GM19240 (cell line): ENCODE measurements at regions not wholly inside any gene's neighbourhood (a gene's known extent, or its start where the extent isn't known, plus 50 kb on each side); places are given as distances from the start of the nearest gene placed in this dataset.
"Not testable (repeated sequence)": the region's sequence is repeated elsewhere in the genome, so short reads cannot be mapped to it uniquely, and the experiment has no call there.

Experiments
- DNase-seq: peaks from one replicate; pipeline ENCODE4 v3.0.0; 2011; ENCODE audit warnings: low spot score; ENCODE audit not compliant: insufficient read length

- DNase-seq = no peak
These were observed 77.3 kb downstream of the PPCDC start for GRCh38 chr15:75100679-75101078.

GRCh38 chr15:75104804-75105557 lies 81.6 kb downstream of the PPCDC start:
- DNase-seq = peak; percentile 50

- DNase-seq = no peak
These were observed 84.1 kb downstream of the PPCDC start for GRCh38 chr15:75107516-75107907.

GRCh38 chr15:75107908-75108838 lies 84.8 kb downstream of the PPCDC start:
- DNase-seq = no peak

GRCh38 chr15:75109021-75109735 lies 85.8 kb downstream of the PPCDC start:
- no peak for DNase-seq

- DNase-seq = no peak
These were observed 86.3 kb downstream of the PPCDC start for GRCh38 chr15:75109736-75110130.

- DNase-seq = no peak
These were observed 89.0 kb downstream of the PPCDC start for GRCh38 chr15:75112278-75112847.

GRCh38 chr15:75112848-75113492 lies 88.7 kb upstream of the C15orf39 start:
- DNase-seq = peak; percentile 63

GRCh38 chr15:75114327-75114726 lies 87.4 kb upstream of the C15orf39 start:
- no peak for DNase-seq

GRCh38 chr15:75114796-75115195 lies 86.9 kb upstream of the C15orf39 start:
- DNase-seq = no peak

GRCh38 chr15:75115411-75115913 lies 86.2 kb upstream of the C15orf39 start:
- not testable (repeated sequence) for DNase-seq

GRCh38 chr15:75116143-75116542 lies 85.5 kb upstream of the C15orf39 start:
- DNase-seq = not testable (repeated sequence)

- DNase-seq = no peak
These were observed 83.7 kb upstream of the C15orf39 start for GRCh38 chr15:75117993-75118392.

GRCh38 chr15:75119312-75119711 lies 82.4 kb upstream of the C15orf39 start:
- DNase-seq = not testable (repeated sequence)

GRCh38 chr15:75121491-75121890 lies 80.2 kb upstream of the C15orf39 start:
- no peak for DNase-seq

- DNase-seq = no peak
These were observed 78.3 kb upstream of the C15orf39 start for GRCh38 chr15:75123395-75123794.

GRCh38 chr15:75124278-75124677 lies 77.4 kb upstream of the C15orf39 start:
- DNase-seq = not testable (repeated sequence)

- no peak for DNase-seq
These were observed 75.7 kb upstream of the C15orf39 start for GRCh38 chr15:75125935-75126334.

- DNase-seq = no peak
These were observed 74.7 kb upstream of the C15orf39 start for GRCh38 chr15:75126864-75127580.

GRCh38 chr15:75129788-75130187 lies 71.9 kb upstream of the C15orf39 start:
- no peak for DNase-seq
